ENCODE measurements at regions not wholly inside any gene's neighbourhood (a gene's known extent, or its start where the extent isn't known, plus 50 kb on each side); places are given as distances from the start of the nearest gene placed in this dataset.

- no peak for TF ChIP-seq POLR2AphosphoS5 (IDR thresholded peaks at IDR 0.05; ENCODE audit: insufficient read depth in 1 of 2, low read depth in 1 of 2)
- TF ChIP-seq CTCF (IDR thresholded peaks at IDR 0.05): no peak
These were observed 468.4 kb upstream of the SPHKAP start for GRCh38 chr2:228649876-228650275.

Data from vagina (tissue), 2 donors.